HG03064 (cell line): ENCODE measurements at regions not wholly inside any gene's neighbourhood (a gene's known extent, or its start where the extent isn't known, plus 50 kb on each side); places are given as distances from the start of the nearest gene placed in this dataset.
"Not testable (repeated sequence)": the region's sequence is repeated elsewhere in the genome, so short reads cannot be mapped to it uniquely, and the experiment has no call there.

Experiments
- ATAC-seq: cut with Tn5 transposase; IDR thresholded peaks from one replicate; pipeline ENCODE4 v1.9.1; 2021; ENCODE audit warnings: low read depth; ENCODE audit not compliant: unreplicated experiment

- ATAC-seq = no peak
These were observed 1973.9 kb upstream of the FLRT2 start for GRCh38 chr14:83556065-83556464.

- ATAC-seq = no peak
These were observed 1973.0 kb upstream of the FLRT2 start for GRCh38 chr14:83556746-83557453.

GRCh38 chr14:83558946-83559345 lies 1971.0 kb upstream of the FLRT2 start:
- no peak for ATAC-seq

GRCh38 chr14:83559721-83560120 lies 1970.2 kb upstream of the FLRT2 start:
- ATAC-seq = no peak

GRCh38 chr14:83561261-83561660 lies 1968.7 kb upstream of the FLRT2 start:
- no peak for ATAC-seq

- no peak for ATAC-seq
These were observed 1963.4 kb upstream of the FLRT2 start for GRCh38 chr14:83566567-83566966.

- no peak for ATAC-seq
These were observed 1961.8 kb upstream of the FLRT2 start for GRCh38 chr14:83568141-83568540.

GRCh38 chr14:83575301-83575700 lies 1954.6 kb upstream of the FLRT2 start:
- ATAC-seq = no peak

GRCh38 chr14:83583201-83583600 lies 1946.7 kb upstream of the FLRT2 start:
- no peak for ATAC-seq

- no peak for ATAC-seq
These were observed 1935.1 kb upstream of the FLRT2 start for GRCh38 chr14:83594874-83595273.

- no peak for ATAC-seq
These were observed 1922.3 kb upstream of the FLRT2 start for GRCh38 chr14:83607682-83608081.

GRCh38 chr14:83611491-83611890 lies 1918.5 kb upstream of the FLRT2 start:
- no peak for ATAC-seq

GRCh38 chr14:83611906-83612390 lies 1918.0 kb upstream of the FLRT2 start:
- no peak for ATAC-seq

- ATAC-seq = no peak
These were observed 1915.0 kb upstream of the FLRT2 start for GRCh38 chr14:83614956-83615355.

GRCh38 chr14:83624541-83624940 lies 1905.4 kb upstream of the FLRT2 start:
- no peak for ATAC-seq

- ATAC-seq = no peak
These were observed 1897.6 kb upstream of the FLRT2 start for GRCh38 chr14:83632375-83632774.

GRCh38 chr14:83638748-83639504 lies 1891.0 kb upstream of the FLRT2 start:
- ATAC-seq = no peak

- ATAC-seq = not testable (repeated sequence)
These were observed 1890.5 kb upstream of the FLRT2 start for GRCh38 chr14:83639505-83639875.

GRCh38 chr14:83646228-83646627 lies 1883.7 kb upstream of the FLRT2 start:
- no peak for ATAC-seq

- no peak for ATAC-seq
These were observed 1869.3 kb upstream of the FLRT2 start for GRCh38 chr14:83660597-83660996.

- ATAC-seq = no peak
These were observed 1865.6 kb upstream of the FLRT2 start for GRCh38 chr14:83664389-83664788.

- no peak for ATAC-seq
These were observed 1840.7 kb upstream of the FLRT2 start for GRCh38 chr14:83689265-83689664.
